Spleen (tissue), 7 donors: ENCODE measurements at regions not wholly inside any gene's neighbourhood (a gene's known extent, or its start where the extent isn't known, plus 50 kb on each side); places are given as distances from the start of the nearest gene placed in this dataset.

Source experiments
- POLR2A ChIP-seq, 3 donors: fragments of 450-650 bp; IDR thresholded peaks; one replicate each; pipeline ENCODE4 v1.5.1; 2017; ENCODE audit warnings: antibody characterized with exemption in 3 of 3, mild to moderate bottlenecking in 1 of 3
- TF ChIP-seq, protein P1 (sequence below), 11 experiments: fragments of 200-600 bp in 7 of 11; fragments of 450-650 bp in 4 of 11; sonication (generic) in 4 of 11; IDR thresholded peaks in 8 of 11; conservative IDR thresholded peaks in 3 of 11; 1 replicate in 7 of 11; 2 replicates in 4 of 11; pipeline versions ENCODE4 v1.4.0 to v1.8.0; 2016 to 2021; ENCODE audit warnings: antibody characterized with exemption in 11 of 11, inconsistent platforms in 4 of 11, mild to moderate bottlenecking in 1 of 11
- donor health status: DM: no; HTN: no; CAD: no; lungs with moderate emphysema.
- donor health status: DM: no; HTN: no; CAD: no.
- donor health status: DM: no; HTN: no; CAD: no.

DNA sequence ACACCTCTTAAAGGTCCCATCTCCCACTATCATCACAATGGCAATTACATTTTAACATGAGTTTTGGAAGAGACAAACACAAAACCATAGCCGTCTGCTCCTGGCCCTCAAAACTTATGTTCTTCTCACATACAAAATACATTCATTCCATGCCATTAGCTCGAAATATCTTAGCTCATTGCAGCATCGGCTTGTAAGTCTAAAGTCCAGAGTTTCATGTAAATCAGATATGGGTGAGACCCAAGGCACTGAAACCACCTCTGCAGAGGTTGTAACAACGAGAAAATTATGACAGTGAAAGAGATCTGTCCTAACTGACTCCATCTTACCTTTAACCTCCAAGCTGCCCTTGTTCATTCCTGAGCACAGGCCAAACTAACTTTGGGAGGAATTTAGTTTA is 635.0 kb upstream of the SPRY2 start:
- TF ChIP-seq, protein P1, sequence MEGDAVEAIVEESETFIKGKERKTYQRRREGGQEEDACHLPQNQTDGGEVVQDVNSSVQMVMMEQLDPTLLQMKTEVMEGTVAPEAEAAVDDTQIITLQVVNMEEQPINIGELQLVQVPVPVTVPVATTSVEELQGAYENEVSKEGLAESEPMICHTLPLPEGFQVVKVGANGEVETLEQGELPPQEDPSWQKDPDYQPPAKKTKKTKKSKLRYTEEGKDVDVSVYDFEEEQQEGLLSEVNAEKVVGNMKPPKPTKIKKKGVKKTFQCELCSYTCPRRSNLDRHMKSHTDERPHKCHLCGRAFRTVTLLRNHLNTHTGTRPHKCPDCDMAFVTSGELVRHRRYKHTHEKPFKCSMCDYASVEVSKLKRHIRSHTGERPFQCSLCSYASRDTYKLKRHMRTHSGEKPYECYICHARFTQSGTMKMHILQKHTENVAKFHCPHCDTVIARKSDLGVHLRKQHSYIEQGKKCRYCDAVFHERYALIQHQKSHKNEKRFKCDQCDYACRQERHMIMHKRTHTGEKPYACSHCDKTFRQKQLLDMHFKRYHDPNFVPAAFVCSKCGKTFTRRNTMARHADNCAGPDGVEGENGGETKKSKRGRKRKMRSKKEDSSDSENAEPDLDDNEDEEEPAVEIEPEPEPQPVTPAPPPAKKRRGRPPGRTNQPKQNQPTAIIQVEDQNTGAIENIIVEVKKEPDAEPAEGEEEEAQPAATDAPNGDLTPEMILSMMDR (IDR thresholded peaks at IDR 0.05 in 8 of 11, conservative IDR thresholded peaks at IDR 0.05 in 3 of 11): no peak
- TF ChIP-seq POLR2A (IDR thresholded peaks at IDR 0.05): no peak
